ENCODE measurements at regions not wholly inside any gene's neighbourhood (a gene's known extent, or its start where the extent isn't known, plus 50 kb on each side); places are given as distances from the start of the nearest gene placed in this dataset.

DNA sequence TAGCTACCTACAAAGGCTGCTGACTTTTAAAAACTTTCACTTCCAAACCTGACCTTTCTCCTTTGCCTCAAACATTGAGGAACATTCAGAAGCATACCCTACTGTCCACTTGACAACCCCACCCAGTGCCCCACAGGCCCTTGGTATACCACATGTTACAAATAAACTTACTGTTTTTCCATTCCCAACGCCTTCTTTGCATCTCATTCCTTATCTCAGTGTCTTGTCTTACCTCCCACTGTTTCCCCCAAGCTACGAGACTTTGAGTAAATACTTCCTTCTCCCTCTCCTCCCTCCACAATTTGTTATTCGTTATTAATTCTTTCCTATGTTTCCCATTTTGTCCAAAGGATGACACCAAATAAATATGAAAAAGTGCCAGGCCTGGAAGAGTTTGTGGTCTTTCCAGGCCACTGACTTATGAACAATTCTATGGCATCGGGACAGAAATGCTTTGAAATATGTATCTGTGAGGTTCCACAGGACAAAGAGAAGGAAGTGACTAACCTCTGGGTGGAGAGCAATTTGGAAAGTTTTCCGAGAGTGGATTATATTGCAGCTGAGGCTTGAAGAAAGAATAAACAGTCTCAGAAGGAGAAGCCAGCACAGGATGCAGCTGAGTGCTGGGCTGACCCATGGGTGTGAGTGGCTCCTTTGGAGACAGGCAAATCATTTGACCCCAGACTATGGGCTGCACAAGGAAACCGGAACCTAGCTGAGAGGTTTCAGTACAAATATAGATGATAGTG, 409.0 kb downstream of the LPIN1 start:
- TF ChIP-seq POLR2AphosphoS5 (IDR thresholded peaks at IDR 0.05), result no peak
- TF ChIP-seq, protein P1, sequence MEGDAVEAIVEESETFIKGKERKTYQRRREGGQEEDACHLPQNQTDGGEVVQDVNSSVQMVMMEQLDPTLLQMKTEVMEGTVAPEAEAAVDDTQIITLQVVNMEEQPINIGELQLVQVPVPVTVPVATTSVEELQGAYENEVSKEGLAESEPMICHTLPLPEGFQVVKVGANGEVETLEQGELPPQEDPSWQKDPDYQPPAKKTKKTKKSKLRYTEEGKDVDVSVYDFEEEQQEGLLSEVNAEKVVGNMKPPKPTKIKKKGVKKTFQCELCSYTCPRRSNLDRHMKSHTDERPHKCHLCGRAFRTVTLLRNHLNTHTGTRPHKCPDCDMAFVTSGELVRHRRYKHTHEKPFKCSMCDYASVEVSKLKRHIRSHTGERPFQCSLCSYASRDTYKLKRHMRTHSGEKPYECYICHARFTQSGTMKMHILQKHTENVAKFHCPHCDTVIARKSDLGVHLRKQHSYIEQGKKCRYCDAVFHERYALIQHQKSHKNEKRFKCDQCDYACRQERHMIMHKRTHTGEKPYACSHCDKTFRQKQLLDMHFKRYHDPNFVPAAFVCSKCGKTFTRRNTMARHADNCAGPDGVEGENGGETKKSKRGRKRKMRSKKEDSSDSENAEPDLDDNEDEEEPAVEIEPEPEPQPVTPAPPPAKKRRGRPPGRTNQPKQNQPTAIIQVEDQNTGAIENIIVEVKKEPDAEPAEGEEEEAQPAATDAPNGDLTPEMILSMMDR (IDR thresholded peaks at IDR 0.05), result no peak
- no peak for TF ChIP-seq POLR2A (IDR thresholded peaks at IDR 0.05)

All from suprapubic skin (tissue), 4 donors.